Common myeloid progenitor, CD34-positive (primary cell): ENCODE measurements at regions not wholly inside any gene's neighbourhood (a gene's known extent, or its start where the extent isn't known, plus 50 kb on each side); places are given as distances from the start of the nearest gene placed in this dataset.
A peak's percentile ranks its signal among the peaks of the same experiment; 100 is the strongest.

Experiments
- CTCF ChIA-PET: fragments of 350-600 bp; sonication (Branson Sonifier 250); formaldehyde crosslinking; loops from one replicate; lab custom pipeline; 2021; ENCODE audit warnings: antibody characterized with exemption; lab: Charles Lee
- POLR2A ChIA-PET: fragments of 350-600 bp; sonication (Branson Sonifier 250); formaldehyde crosslinking; loops from one replicate; lab custom pipeline; 2021; ENCODE audit warnings: antibody characterized with exemption; lab: Charles Lee
- DNase-seq, 3 donors: peaks; one replicate each; pipeline versions ENCODE4 v3.0.0 to v3.0.0-alpha.2; 2013
- H3K27ac ChIP-seq, 2 experiments: 1 replicate in 1 of 2; 2 replicates in 1 of 2; pipeline ENCODE4 v1.7.0; 2013; ENCODE audit warnings: inconsistent platforms in 2 of 2, low read length in 2 of 2, mild to moderate bottlenecking in 2 of 2, low read depth in 1 of 2, moderate library complexity in 1 of 2; ENCODE audit not compliant: severe bottlenecking in 2 of 2, insufficient read depth in 1 of 2, poor library complexity in 1 of 2
- H3K27me3 ChIP-seq, 5 experiments: replicated peaks in 2 of 5; 1 replicate in 3 of 5; 2 replicates in 2 of 5; pipeline versions ENCODE4 v1.6.1 to v1.7.0; 2013; ENCODE audit warnings: low read length in 4 of 5, mild to moderate bottlenecking in 2 of 5, moderate library complexity in 2 of 5, inconsistent platforms in 1 of 5; ENCODE audit not compliant: insufficient read depth in 5 of 5, control insufficient read depth in 4 of 5
- H3K36me3 ChIP-seq, 4 experiments: 1 replicate in 2 of 4; 2 replicates in 2 of 4; pipeline versions ENCODE4 v1.6.1 to v1.7.0; 2013; ENCODE audit warnings: low read length in 3 of 4, control low read depth in 1 of 4, mild to moderate bottlenecking in 1 of 4; ENCODE audit not compliant: control insufficient read depth in 4 of 4, insufficient read depth in 4 of 4
- H3K4me1 ChIP-seq, 4 experiments: 1 replicate in 3 of 4; 2 replicates in 1 of 4; pipeline versions ENCODE4 v1.6.1 to v1.7.1; 2013; ENCODE audit warnings: low read length in 3 of 4, mild to moderate bottlenecking in 3 of 4, control low read depth in 1 of 4, inconsistent platforms in 1 of 4, moderate library complexity in 1 of 4; ENCODE audit not compliant: control insufficient read depth in 4 of 4, insufficient read depth in 4 of 4; ENCODE audit errors: control extremely low read depth in 1 of 4
- H3K4me3 ChIP-seq, 7 experiments: 1 replicate in 4 of 7; 2 replicates in 3 of 7; pipeline versions ENCODE4 v1.5.1 to v1.7.0; 2013; ENCODE audit warnings: mild to moderate bottlenecking in 7 of 7, low read length in 6 of 7, moderate library complexity in 6 of 7, inconsistent platforms in 2 of 7, low read depth in 2 of 7, control low read depth in 1 of 7; ENCODE audit not compliant: insufficient read depth in 4 of 7, control insufficient read depth in 1 of 7; ENCODE audit errors: extremely low read depth in 1 of 7
- H3K9me3 ChIP-seq, 5 experiments: 1 replicate in 4 of 5; 2 replicates in 1 of 5; pipeline versions ENCODE4 v1.6.1 to v1.7.1; 2013; ENCODE audit warnings: low read length in 4 of 5, mild to moderate bottlenecking in 2 of 5, inconsistent platforms in 1 of 5, low read depth in 1 of 5, moderate library complexity in 1 of 5; ENCODE audit not compliant: control insufficient read depth in 4 of 5, insufficient read depth in 2 of 5; ENCODE audit errors: control extremely low read depth in 1 of 5
- WGBS: methylation state at CpG from one replicate; pipeline ENCODE4 v1.1.5; 2013; ENCODE audit not compliant: insufficient coverage; 5-methylcytosine and 5-hydroxymethylcytosine counted together

GRCh38 chr5:124998520-124998919 is 252.1 kb upstream of the ZNF608 start:
- H3K27me3 ChIP-seq = peaks cover 0 to 5% (median 0%) of the 10 kb centered on the region in 5 experiments
- no peak overlapping the region for H3K4me3 ChIP-seq
- H3K9me3 ChIP-seq = no peaks in the 10 kb centered on the region
- POLR2A ChIA-PET = interaction anchor here (0.6 kb wide), 2 partner anchors 38 to 738 kb away, joined by 5 to 6 read pairs; no protein-coding TSS in a partner anchor
- H3K36me3 ChIP-seq = no peaks in the 10 kb centered on the region
- no peaks in the 10 kb centered on the region for H3K4me1 ChIP-seq
- CTCF ChIA-PET = no interaction called here
- no CpG with 5 or more reads among the region's 1 CpG for WGBS
- DNase-seq = peak in 2 of 3 donors; percentile 21 to 35
- no peak overlapping the region for H3K27ac ChIP-seq

GRCh38 chr5:125002727-125003598 is 256.5 kb upstream of the ZNF608 start:
- peak in 2 of 3 donors; percentile 78 to 82 for DNase-seq
- WGBS = 80% methylated on average over 1 of the region's 1 CpG
- POLR2A ChIA-PET = no interaction called here

GRCh38 chr5:125004009-125004408 is 257.6 kb upstream of the ZNF608 start:
- H3K27me3 ChIP-seq = peaks cover 0 to 5% (median 0%) of the 10 kb centered on the region in 5 experiments
- POLR2A ChIA-PET = no interaction called here

More at GRCh38 chr5:125002727-125003598, 256.5 kb upstream of the ZNF608 start:
- H3K4me1 ChIP-seq = peaks cover 11 to 17% (median 12%) of the 10 kb centered on the region in 4 experiments
- H3K27me3 ChIP-seq = peaks cover 0 to 5% (median 0%) of the 10 kb centered on the region in 5 experiments
- no peaks in the 10 kb centered on the region for H3K36me3 ChIP-seq
- no peaks in the 10 kb centered on the region for H3K9me3 ChIP-seq
- H3K4me3 ChIP-seq = no peak overlapping the region
- H3K27ac ChIP-seq = no peak overlapping the region
- CTCF ChIA-PET = interaction anchor here (0.6 kb wide), 2 partner anchors 8 to 275 kb away, joined by 3 read pairs; no protein-coding TSS in a partner anchor

GRCh38 chr5:125005266-125005665 is 258.8 kb upstream of the ZNF608 start:
- H3K9me3 ChIP-seq = no peaks in the 10 kb centered on the region
- H3K36me3 ChIP-seq = no peaks in the 10 kb centered on the region
- peaks cover 11 to 17% (median 12%) of the 10 kb centered on the region in 4 experiments for H3K4me1 ChIP-seq
- ChIA-PET CTCF (interaction anchor here (0.5 kb wide), 1 partner anchor 328 kb away, joined by 4 read pairs; no protein-coding TSS in a partner anchor), POLR2A (no interaction called here)
- peaks cover 0 to 5% (median 0%) of the 10 kb centered on the region in 5 experiments for H3K27me3 ChIP-seq
- H3K27ac ChIP-seq = no peak overlapping the region
- DNase-seq = peak; percentile 24 to 82 (median 71)
- no peak overlapping the region for H3K4me3 ChIP-seq
- WGBS = 29% methylated on average over 1 of the region's 4 CpGs

More at GRCh38 chr5:125004009-125004408, 257.6 kb upstream of the ZNF608 start:
- Histone ChIP-seq H3K9me3 (no peaks in the 10 kb centered on the region), H3K4me3 (no peak overlapping the region), H3K36me3 (no peaks in the 10 kb centered on the region), H3K27ac (no peak overlapping the region), H3K4me1 (peaks cover 11 to 17% (median 12%) of the 10 kb centered on the region in 4 experiments)
- 100% methylated on average over 2 of the region's 5 CpGs for WGBS
- CTCF ChIA-PET = interaction anchor here (0.5 to 0.6 kb wide), 2 partner anchors 9 to 307 kb away, joined by 3 read pairs; no protein-coding TSS in a partner anchor
- no peak for DNase-seq

GRCh38 chr5:125006011-125006685 is 259.7 kb upstream of the ZNF608 start:
- Histone ChIP-seq H3K27me3 (peaks cover 0 to 3% (median 0%) of the 10 kb centered on the region in 5 experiments), H3K36me3 (no peaks in the 10 kb centered on the region), H3K4me3 (peak overlapping the region in 1 of 7 experiments; percentile 45), H3K27ac (no peak overlapping the region), H3K4me1 (peaks cover 11 to 17% (median 12%) of the 10 kb centered on the region in 4 experiments), H3K9me3 (no peaks in the 10 kb centered on the region)
- POLR2A ChIA-PET = no interaction called here
- CTCF ChIA-PET = interaction anchor here (0.8 kb wide), 1 partner anchor 188 kb away, joined by 3 read pairs; no protein-coding TSS in a partner anchor
- 32% methylated on average over 2 of the region's 5 CpGs for WGBS
- DNase-seq = peak in 2 of 3 donors; percentile 64 to 79

GRCh38 chr5:125010356-125010755 is 263.9 kb upstream of the ZNF608 start:
- ChIA-PET POLR2A (no interaction called here), CTCF (no interaction called here)
- no peaks in the 10 kb centered on the region for H3K9me3 ChIP-seq
- peaks cover 6 to 14% (median 10%) of the 10 kb centered on the region in 4 experiments for H3K4me1 ChIP-seq
- H3K27me3 ChIP-seq = no peaks in the 10 kb centered on the region
- no peak overlapping the region for H3K4me3 ChIP-seq
- H3K36me3 ChIP-seq = no peaks in the 10 kb centered on the region
- WGBS = 95% methylated on average over 5 of the region's 7 CpGs
- DNase-seq = no peak
- no peak overlapping the region for H3K27ac ChIP-seq
